Non-pigmented ciliary epithelial cell (primary cell): ENCODE measurements at regions not wholly inside any gene's neighbourhood (a gene's known extent, or its start where the extent isn't known, plus 50 kb on each side); places are given as distances from the start of the nearest gene placed in this dataset.

ENCODE experiments used
- DNase-seq: peaks from one replicate; pipeline ENCODE4 v3.0.0-alpha.2; 2010; ENCODE audit warnings: low read depth

DNA sequence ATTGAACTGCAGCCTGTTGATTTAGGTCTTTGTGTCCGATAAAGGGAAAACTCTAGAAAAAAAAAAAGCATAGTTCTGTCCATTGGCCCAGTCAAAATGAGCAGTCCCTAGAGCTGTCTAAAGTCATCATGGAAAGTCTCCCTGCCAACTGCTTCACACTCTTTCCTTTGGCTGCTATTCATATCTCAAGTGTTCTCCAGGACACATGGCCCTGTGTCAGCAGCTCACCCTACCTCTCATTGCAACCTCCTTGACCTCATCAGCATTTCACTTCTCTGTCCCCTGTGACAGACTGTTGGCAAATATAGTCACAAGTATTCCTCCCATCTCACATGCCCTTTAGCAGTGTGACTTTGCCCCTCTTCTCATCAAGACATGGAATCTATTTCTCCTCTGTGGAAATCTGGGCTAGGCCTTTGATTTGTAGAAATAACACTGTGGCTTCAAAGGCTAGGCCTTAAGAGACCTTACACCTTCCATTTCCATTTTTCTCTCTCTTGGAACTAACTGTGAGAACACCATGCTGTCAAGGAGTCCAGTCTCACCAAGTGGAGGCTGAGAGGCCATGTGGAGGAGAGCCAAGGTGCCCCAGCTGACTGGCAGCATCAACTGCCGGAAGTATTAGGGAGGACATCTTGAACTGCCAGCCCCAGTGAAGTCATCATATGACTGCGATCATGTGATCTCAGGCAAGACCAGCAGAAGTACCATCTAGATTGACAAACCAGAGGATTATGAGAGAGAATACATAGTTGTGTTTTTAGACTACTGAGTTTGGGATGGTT, 149.4 kb upstream of the TARS1 start:
- DNase-seq, result no peak

DNA sequence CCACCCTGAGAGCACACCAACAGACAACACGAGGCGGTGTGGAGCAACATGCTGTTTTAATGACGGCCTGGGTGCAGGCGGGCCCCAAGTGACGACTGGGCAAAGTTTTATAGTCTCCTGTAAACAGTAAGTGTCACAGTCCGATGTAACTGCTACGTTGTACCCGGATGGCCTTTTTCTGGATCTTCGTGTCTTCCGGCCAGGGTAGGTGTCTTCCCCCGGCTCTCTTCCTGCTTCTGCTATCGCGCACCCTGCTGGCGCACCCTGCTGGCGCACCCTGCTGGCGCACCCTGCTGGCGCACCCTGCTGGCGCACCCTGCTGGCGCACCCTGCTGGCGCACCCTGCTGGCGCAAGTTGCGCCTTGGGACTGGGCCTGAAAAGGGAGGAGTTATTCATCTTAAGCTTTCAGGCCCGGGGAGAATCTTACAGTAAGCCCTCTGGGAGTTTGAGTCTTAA, 143.0 kb upstream of the TARS1 start:
- DNase-seq, result no peak

DNA sequence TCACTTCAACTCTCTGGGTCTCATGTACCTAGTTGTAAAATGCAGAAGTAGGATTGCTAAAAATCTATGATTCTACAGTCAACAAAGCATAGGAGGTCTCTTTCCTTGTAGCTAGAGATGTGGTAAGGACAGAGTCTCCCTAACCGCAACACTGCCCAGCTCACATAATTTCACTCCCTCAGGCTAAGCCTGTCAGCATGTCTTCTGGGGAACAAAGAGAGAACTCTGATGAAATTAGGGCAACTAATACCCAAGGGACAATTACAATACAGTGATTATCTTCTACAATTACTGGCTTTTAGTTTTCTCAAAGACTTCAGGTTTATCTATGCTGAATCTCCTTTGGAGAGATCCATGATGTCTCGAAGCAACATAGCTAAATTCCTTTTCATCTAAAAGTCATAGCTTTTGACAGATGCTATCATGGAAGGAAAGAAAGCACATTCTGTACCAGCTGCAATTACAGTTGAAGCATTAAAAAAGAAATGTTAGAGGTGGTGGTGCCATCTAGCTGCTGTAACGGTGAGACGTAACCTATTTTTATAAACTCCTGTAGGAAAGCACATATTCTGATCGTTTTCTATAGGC, 141.1 kb upstream of the TARS1 start:
- no peak for DNase-seq

DNA sequence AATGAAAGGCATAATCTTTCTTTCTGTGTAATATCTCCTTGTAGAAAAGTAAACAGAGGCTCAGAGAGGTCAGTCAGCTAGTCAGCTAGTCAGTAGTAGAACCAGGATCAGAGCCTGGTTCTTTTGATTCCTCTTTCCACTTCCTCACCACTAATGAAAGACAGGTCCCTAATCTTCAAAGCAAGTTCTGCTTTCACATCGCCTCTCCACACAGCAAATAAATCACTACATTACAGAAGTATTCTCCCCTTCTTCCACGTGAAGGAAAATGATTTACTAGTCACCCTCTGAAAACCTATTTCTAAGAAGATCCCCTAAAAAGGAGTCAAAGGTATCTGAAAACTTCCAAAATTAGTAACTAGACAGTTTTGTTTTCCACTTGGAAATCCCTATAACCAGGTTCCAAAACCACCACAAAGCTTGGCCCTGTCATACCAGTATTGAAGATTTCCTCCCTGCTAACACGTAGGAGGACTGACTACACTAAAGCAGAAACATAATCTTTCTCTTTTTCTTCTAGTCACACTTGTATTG, 140.5 kb upstream of the TARS1 start:
- DNase-seq, result no peak

DNA sequence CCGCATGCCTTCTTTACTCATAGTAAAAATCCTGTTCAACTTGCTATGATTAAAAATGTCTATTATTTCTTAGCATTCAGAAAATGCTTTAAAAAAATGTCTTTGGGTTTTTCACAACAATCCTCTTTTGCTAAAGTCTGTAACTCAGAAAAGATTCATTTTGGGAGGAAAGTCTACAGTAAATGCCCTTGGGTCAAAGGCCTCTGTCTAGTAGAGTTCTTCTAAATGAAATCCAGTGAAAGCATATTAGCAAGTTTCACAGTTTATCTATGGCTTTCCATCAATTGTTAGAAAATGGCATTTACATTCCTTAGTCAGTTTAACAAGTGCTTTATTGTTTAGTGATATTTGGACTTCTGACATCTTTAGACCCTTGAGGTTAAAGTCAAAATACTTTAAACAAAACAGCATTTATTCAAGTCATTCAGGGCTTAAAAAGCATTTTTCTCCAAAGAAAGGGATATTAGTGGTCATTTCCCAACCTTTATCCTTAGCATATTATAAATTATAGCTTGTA, 137.1 kb upstream of the TARS1 start:
- no peak for DNase-seq

DNA sequence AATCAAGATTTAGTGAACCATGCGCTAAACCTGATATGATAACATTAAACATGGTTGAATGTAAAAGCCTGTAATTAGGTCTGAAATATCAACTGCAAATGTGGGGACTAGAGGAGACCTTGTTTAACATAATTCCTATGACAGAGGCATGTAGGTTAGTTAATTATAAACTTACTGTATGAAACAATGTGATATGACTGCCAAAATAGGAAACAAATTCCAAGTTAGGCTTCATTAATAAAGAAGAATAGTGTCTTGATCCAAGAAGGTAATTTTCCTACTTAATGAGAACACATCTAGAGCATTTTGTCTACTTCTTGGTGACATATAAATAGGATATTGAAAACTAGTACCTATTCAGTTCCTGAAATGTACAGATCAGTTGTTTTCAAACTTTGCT, 136.2 kb upstream of the TARS1 start:
- DNase-seq, result no peak

DNA sequence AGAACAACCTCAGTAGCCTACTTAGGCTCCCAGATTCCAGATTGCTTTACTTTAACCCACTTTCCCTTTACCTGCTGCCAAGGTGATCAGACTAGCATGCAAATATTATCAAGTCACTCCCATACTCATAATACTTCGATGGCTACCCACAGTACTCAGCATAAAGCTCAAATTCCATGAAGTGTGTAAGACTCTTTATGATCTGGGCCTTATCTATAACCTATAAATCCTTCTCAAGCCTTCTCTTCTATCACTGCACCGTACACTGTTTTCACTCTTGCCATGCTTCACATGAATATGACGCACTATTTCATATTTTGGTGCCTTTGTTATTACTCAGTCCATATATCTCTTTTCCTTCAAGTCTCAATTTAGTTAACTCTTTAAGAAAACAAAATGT, 135.2 kb upstream of the TARS1 start:
- no peak for DNase-seq

DNA sequence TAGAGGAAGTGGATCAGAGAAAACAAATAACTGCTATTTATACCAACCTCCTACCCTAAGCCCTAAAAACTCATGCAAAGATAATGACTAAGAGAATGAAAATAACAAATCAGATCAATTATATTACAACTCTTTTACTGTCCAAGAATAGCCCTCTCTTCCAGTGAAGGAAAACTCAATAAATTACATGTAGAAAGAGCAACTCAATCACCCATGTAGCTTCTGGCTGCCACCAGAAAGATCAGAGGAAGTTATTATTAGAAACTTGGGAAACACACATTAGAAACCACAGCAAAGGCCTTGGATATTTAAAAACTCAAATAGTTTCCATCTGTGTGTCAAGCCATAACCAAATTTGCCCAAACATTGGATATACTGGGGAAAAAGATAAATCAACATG, 134.0 kb upstream of the TARS1 start:
- DNase-seq, result no peak

DNA sequence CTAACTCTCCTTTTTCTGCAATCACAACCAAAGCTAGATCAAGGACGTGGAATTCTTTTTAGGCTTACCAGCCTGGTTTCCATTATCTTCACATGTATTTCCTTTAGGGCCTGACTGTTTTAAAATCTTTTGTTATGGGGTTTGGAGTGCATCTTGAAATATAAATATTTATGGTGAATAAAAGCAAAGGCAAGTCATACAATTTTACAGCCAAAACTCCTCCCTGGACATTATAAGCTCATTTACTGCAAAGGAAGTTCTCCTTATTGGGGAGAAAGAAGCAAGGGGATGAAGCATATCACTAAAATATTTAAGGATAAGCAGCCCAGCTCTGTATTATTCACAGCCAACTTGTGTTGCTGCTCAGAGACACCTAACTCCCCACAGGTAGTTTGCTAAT, 132.2 kb upstream of the TARS1 start:
- DNase-seq, result no peak

DNA sequence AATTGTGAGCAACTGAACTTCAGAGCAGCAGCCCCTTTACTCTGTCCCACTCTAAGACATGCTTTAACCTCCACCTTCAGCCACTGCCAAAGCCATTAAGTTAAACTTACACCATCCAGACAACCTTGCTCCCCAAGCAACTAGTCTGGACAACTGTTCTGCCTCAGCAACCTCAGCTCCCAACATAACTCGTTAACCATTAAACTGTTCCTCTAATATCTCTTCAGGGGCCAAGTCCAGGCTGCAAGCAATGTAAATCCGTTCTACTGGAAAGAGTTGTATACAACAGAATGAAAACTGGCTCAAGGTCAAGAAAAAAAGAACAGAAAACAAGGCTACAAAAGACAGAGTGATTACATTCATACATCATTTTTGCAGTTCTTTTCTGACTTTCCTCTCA, 131.7 kb upstream of the TARS1 start:
- no peak for DNase-seq

DNA sequence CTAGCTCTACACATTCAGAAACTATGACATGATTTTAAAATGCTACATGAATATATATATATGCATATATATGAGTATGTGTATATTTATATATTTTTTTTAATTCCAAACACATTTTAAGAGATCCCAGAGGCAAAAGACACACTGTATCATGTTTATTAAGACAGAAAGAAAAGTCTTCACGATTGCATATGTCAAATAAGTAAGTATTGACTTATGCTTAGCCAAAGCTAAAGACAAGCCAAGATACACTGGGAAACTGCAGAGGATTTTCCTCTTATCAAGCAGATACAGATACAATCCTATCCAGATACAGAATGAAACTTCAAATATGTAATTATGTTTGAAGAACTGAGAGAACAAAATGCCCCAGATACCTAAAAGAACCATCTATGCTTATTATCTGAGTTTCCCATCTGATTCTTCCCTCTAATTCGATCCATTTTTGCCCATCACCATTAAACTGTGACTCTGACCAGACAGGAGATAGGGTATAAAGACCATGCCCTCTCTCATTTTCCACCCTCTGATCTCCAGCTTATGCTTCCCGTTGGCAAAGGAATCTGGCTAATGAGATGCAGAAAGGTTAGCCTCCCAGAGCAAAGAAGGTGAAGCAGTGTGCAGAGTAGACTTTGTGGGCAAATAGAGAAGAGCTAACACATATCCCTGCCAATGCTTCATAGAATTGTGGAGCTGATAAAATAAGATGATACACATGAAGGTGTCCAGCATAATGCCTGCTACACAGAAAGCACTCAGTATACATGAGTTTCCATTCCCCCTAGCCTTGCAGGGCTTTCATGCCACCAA, 131.0 kb upstream of the TARS1 start:
- DNase-seq, result no peak

DNA sequence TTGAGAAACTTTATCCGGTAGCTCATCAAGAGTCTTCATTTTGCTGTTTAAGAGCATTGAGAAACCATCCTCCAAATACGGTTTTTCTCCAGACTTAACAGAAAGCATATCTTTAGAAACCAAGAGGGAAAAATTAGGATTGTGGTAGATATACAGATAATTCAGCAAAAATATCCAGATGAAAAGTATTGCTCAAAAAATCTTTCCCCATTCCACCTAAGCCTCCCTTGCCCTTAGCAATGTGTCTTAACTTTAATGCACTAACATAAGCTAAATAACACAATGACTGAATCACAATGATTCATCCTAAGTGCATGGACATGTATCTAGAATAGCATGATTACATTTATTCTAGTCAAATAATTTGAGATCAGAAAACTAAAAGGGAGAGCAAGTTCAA, 130.3 kb upstream of the TARS1 start:
- DNase-seq, result peak; percentile 81

DNA sequence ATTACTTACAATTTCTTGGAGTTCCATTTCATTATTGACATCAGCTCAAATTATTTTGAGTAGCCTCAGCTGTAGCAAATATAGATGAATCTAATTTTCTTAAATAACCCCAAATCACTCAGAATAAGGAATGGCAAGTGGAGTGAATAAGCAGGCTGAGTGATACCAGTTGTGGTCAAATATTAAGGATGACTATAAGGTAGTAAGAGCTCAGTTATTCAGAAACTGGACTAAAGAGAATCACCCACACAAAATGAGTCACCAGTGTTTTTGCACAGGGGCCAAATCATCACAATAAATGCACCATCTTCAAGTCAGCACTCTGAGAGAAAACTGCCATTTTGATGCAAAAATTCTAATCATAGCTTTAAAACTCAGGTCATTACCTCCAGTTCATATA, 128.9 kb upstream of the TARS1 start:
- peak; percentile 98 for DNase-seq

DNA sequence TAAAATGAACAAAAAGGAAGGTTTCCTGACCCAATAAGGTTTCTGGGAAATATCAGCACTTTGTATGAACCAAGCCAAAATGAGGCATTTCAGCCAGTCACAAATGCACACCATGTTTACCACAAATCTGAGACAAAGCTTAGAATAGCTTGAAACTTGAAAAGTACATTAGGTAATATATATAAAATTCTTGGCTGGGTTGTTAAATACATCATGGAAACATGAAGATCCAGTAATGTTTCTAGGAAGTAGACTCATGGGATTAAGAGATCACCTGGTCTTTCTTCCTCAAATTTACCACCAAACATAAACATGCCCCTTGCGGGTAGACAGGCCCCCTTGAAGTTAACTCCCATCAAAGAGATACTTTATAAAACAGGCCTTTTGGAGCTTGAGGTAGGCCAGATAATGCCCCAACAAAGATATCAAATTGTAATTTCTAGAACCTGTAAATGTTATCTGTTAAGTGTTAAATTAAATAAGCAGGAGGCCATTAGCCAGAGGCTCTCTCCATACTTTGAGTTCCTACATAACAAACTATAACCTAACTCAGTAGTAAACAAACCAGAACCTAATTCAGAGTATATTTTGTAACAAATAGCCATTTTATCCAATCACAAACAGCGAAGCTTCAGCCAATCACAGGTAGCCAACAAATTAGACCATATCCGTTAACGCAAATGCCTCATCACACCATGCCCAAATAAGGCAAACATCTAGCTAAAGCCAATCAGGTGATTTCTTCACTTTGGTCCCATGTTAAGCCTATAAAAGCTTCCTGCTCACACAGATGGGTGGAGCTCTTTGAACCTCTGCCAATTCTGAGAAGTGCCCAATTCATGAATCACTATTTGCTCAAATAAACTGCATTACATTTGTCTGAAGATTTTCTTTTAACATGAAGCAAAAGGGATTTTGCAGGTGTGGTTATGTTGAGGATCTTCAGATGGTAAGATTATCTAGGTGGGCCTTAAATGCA, 127.9 kb upstream of the TARS1 start:
- peak; percentile 88 for DNase-seq

DNA sequence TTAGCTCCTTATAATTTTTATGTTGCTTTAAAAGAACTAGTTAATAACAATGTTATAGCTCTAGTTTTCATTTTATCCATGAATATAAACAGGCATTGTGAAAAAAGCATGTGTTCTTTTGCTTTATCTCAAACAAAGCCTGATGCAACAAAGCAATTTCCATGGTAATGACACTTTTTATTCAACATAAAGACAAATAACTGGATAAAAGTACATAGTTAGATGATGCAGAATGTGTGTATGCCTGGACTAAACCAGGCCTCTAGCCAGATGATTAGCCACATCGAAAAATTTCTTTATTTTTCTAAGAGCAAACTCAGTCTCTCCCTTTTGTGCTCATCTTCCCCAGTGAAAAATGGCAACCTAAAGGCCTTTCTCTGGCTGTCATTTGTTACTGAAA, 125.6 kb upstream of the TARS1 start:
- DNase-seq, result no peak

DNA sequence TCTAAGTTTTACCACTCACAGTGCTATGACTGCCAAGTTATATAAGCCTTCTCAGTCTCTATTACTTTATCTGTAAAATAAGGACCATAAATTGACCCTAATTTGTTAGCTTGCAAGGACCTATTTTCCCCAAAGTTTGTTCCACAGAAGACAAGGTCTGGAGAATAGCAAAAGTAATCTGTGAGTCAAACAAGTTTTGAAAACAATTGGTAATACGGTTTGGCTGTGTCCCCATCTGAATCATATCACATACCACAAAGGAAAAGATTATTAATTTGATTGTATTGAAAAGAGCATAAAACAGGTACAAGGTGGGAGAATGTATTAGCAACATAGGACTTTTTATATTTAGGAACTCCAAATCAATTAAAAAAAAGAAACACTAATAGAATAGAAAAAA, 124.0 kb upstream of the TARS1 start:
- DNase-seq, result no peak

DNA sequence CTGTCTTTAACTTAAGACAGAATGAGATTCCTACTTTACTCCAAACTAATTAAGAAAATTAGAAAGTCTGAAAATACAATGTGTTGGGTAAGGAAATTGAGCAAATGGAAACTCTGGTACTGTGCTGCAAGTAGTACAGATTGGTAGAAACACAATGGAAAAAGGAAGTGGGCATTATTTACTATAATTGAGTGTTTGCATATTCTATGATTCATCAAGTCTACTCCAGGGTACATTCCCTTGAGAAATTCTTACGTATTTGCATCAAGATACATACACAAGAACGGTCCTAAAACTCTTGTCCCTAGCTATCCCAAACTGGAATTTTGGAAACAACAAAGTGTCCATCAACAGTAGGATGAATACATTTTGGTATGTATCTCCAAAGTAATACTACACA, 123.5 kb upstream of the TARS1 start:
- no peak for DNase-seq

DNA sequence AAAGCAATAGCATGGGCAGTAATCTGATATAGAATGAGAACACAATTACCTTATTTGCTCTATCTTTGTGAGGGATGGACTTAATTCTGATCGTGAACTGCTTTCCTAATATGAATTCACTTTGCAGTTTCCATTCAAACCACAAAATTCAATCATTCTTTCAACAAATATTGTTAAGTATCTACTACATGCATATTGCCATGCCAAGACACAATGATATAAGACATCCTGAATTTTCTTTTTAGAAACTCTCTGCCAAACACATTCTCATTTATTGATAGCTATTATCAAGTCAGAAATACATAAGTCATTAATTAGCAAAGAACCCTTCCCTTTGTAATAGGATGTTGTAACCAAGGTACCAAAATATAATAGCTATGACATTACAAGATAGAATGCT, 121.6 kb upstream of the TARS1 start:
- DNase-seq, result no peak

DNA sequence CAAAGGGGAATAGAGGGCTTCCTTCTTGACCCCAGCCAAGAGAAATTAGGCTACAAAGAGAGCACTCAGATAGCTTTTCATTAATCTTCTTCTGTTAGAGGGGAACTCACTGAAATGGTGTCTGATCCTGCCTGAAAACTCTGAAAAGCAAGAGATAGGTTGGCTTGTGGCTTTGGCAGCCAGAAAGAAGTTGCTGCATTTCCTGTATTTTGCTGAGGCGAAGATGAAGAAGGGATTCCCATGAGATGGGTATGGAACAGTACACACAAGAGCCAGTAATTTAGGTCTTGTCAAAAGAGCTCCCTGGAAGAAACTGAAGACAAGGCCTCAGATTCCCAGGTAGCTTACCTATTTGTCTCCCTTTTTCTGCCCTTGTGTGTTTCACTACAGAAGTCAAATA, 120.9 kb upstream of the TARS1 start:
- no peak for DNase-seq

DNA sequence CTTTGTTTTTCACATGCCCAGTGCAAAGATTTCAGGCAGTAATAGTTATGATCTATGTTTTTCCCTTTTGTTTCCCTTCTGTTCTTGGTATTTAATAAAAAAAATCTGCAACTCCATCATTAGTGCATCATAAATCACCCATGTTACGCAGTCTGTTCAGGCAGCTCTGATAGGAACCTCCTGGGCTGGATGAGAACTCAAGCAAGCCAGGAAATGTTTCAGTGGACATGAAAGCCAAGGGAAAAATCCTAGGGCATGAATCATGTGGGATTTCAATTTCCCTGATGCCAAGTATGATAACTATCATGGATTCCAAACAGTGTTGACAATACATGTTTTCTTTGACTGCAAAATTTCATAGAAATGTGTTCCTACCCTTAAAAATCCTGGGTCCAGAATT, 119.7 kb upstream of the TARS1 start:
- DNase-seq, result peak; percentile 97

DNA sequence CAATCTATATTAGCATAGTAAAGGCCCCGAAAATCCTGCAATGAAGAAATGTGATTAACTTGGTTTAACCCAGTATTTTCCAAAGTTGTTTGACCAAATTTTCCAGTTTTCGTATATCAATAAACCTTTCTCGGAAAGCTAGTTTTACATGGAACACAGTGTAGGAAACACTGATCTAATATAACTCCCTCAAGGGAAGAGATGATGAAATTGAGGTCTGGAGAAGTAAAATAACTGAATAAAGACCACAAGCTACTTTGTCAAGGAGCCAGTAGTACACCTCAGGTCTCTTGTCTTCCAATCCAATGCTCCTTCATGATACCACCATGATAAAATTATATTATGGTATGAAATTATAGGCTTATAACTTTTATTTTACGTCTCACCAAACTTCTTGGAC, 118.1 kb upstream of the TARS1 start:
- DNase-seq, result no peak
